Stimulated activated CD8-positive, alpha-beta memory T cell treated with anti-CD3 and anti-CD28 coated beads, Interleukin-2, amount 100 ng/mL, for 48 hours (primary cell): ENCODE measurements at regions not wholly inside any gene's neighbourhood (a gene's known extent, or its start where the extent isn't known, plus 50 kb on each side); places are given as distances from the start of the nearest gene placed in this dataset.

Source experiments
- DNase-seq, 2 donors: peaks; one replicate each; pipeline ENCODE4 v3.0.0-alpha.2; 2020; ENCODE audit warnings: low read depth in 2 of 2

GRCh38 chr5:26828294-26828693, 210.1 kb downstream of the CDH9 start:
- no peak for DNase-seq

GRCh38 chr5:26813235-26813634, 225.2 kb downstream of the CDH9 start:
- DNase-seq = no peak

DNA sequence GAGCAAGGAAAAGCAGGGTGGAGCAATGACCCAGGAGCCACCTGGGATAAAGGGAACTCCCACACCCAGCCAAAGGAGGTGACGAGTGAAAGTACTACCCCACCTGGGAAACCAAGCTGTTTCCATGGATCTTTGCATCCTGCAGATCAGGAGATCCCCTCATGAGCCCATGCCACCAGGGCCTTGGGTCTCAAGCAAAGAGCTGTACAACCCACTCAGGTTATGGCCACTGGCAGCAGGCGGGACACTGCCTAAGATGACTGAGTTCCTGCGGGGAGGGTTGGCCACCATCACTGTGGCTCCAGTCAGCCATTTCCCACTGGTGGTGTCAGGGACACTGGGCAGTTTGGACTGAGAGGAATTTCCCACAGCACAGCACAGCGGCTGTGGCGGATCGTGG, 225.7 kb downstream of the CDH9 start:
- no peak for DNase-seq

- no peak for DNase-seq
Observed at GRCh38 chr5:26807231-26808199, 230.9 kb downstream of the CDH9 start.

DNA sequence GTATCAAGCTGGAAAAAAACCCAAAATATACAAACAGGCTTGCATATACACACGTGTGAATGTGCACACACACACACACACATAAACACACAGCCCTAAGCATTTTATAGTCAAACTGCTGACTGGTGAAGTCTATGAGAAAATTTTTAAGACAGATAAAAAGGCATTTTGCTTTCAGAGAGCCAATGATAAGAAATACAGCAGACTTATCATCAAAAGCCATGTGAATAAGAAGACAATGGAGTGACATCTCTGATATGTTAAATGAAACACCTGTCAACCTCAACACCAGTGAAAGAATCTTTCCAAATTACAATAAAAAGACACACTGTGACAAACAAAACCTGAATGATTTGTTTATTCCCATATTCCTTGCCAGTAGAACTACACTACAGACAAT, 233.3 kb downstream of the CDH9 start:
- DNase-seq = no peak

- no peak for DNase-seq
Observed at GRCh38 chr5:26802944-26803343, 235.4 kb downstream of the CDH9 start.

- DNase-seq = no peak
Observed at GRCh38 chr5:26791433-26791832, 247.0 kb downstream of the CDH9 start.

- DNase-seq = no peak
Observed at GRCh38 chr5:26791021-26791420, 247.4 kb downstream of the CDH9 start.

GRCh38 chr5:26763215-26763614, 275.2 kb downstream of the CDH9 start:
- no peak for DNase-seq

DNA sequence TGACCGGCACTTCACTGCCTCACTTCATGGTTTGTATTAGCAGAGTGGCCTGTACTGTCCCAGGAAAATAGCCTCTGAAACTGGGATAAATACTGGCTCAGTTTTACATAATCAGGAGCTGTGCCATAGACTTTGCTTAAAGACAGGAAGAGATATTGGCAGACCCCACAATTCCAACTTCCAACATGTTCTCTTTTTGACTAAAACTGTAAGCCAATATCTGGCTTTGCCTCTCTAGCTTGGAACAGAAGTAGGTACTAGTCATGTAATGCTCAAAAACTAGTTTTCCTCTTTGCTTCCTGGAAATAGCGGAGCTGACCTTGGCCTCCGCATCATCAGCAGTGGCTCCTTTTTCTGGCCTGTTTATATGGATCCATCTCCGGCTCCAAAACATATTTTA, 276.9 kb downstream of the CDH9 start:
- no peak for DNase-seq

GRCh38 chr5:26761045-26761444, 277.3 kb downstream of the CDH9 start:
- no peak for DNase-seq

DNA sequence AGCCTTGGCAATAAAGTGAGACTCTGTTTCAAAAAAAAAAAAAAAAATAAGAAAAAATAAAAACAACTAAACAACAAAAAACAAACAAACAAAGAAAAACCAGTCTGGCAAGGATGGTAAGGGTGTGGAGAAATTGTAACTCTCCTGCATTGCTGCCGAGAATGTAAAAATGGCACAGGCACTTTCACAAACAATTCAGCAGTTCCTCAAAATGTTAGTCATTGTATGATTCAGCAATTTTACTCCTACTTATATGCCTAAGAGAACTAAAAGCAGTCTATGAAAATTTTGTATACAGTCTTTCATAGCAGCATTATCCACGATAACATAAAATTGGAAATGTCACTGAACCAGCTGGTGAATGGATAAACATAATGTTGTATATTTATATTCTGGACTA, 280.4 kb downstream of the CDH9 start:
- DNase-seq = no peak

DNA sequence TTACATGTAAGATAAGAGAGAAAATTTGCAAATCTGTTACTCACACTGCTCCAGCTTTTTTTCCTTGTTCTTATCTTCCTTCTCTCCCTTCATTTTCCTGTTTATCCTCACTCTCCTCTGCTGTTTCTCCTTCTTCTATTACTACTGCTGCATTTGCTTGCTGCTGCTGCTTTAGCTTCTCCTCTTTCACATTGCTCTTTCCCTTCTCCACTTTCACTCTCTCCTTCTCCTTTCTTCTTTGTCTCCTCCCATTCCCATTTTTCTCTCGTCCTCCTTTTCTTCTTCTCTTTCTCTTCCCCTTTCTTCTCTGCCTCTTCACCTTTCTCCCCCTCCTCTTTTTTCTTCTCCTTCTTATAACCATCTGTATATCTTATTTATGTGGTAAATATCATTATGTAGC, 288.6 kb downstream of the CDH9 start:
- no peak for DNase-seq

- DNase-seq = no peak
Observed at GRCh38 chr5:26740182-26740581, 298.2 kb downstream of the CDH9 start.

- no peak for DNase-seq
Observed at GRCh38 chr5:26737348-26738265, 300.8 kb downstream of the CDH9 start.

DNA sequence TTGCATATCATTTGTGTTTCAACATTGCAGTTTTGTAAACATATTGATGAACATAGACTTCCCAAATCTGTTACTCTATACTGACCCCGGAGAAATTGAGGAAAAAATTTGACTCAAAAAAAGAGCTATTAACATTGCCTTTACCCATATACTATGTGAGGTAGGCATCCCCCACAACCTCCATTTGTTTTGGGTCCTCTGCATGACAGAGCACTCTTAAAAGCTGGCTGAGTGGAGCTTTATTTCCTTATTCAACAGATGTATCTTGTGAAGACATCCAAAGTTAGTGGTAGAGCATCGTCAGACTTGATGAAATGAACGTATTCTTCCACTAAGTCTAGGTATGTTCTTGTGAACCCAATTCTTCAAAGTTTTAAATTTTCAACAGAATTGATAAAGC, 310.5 kb downstream of the CDH9 start:
- DNase-seq = no peak

- DNase-seq = no peak
Observed at GRCh38 chr5:26719803-26720202, 318.6 kb downstream of the CDH9 start.

GRCh38 chr5:26700759-26701384, 337.5 kb downstream of the CDH9 start:
- DNase-seq = no peak

- DNase-seq = no peak
Observed at GRCh38 chr5:26692952-26693351, 345.4 kb downstream of the CDH9 start.

GRCh38 chr5:26691486-26691885, 346.9 kb downstream of the CDH9 start:
- DNase-seq = no peak

GRCh38 chr5:26690511-26690910, 347.9 kb downstream of the CDH9 start:
- DNase-seq = no peak

GRCh38 chr5:26681861-26682260, 356.5 kb downstream of the CDH9 start:
- DNase-seq = no peak
